A673 (cell line): ENCODE measurements at regions not wholly inside any gene's neighbourhood (a gene's known extent, or its start where the extent isn't known, plus 50 kb on each side); places are given as distances from the start of the nearest gene placed in this dataset.

Experiments
- BruUV-seq: library from RNA; stranded (reverse); fragments of 400-500 nt; replicated peaks from 2 replicates; lab custom pipeline; 2021; lab: Mats Ljungman, UMichigan
- CTCF ChIA-PET: fragments of 300-600 bp; sonication (Branson Sonifier 250); formaldehyde crosslinking; loops from one replicate; lab custom pipeline; 2022; ENCODE audit warnings: antibody characterized with exemption; lab: Charles Lee
- POLR2A ChIA-PET: fragments of 300-600 bp; sonication (Branson Sonifier 250); formaldehyde crosslinking; loops from one replicate; lab custom pipeline; 2022; ENCODE audit warnings: antibody characterized with exemption; ENCODE audit not compliant: low non-redundant PET; lab: Charles Lee
- DNase-seq: peaks from one replicate; pipeline ENCODE4 v3.0.0-alpha.2; 2015; ENCODE audit warnings: low spot score
- H3K27ac ChIP-seq: fragments of 200-600 bp; sonication (generic); 2 replicates; pipeline ENCODE4 v1.5.1; 2016; ENCODE audit warnings: mixed run types, low read depth, mild to moderate bottlenecking, mixed read lengths, antibody characterized with exemption, low read length; ENCODE audit not compliant: poor library complexity, severe bottlenecking
- H3K27me3 ChIP-seq: fragments of 200-600 bp; sonication (generic); replicated peaks from 2 replicates; pipeline ENCODE4 v1.6.1; 2017; ENCODE audit warnings: mixed run types, low read depth, mild to moderate bottlenecking, mixed read lengths, antibody characterized with exemption, low read length; ENCODE audit not compliant: insufficient read depth, poor library complexity
- H3K36me3 ChIP-seq: fragments of 200-600 bp; sonication (generic); 2 replicates; pipeline ENCODE4 v1.6.1; 2016; ENCODE audit warnings: mixed run types, mild to moderate bottlenecking, mixed read lengths, antibody characterized with exemption, low read length; ENCODE audit not compliant: insufficient read depth, poor library complexity, severe bottlenecking
- H3K4me1 ChIP-seq: fragments of 200-600 bp; sonication (generic); 2 replicates; pipeline ENCODE4 v1.6.1; 2017; ENCODE audit warnings: mixed run types, mild to moderate bottlenecking, mixed read lengths, antibody characterized with exemption, low read length; ENCODE audit not compliant: insufficient read depth, poor library complexity, severe bottlenecking
- H3K4me3 ChIP-seq: fragments of 200-600 bp; sonication (generic); 2 replicates; pipeline ENCODE4 v1.5.1; 2016; ENCODE audit warnings: low read depth, mixed run types, mild to moderate bottlenecking, mixed read lengths, low read length; ENCODE audit not compliant: poor library complexity, severe bottlenecking
- H3K9me3 ChIP-seq: fragments of 200-600 bp; sonication (generic); 2 replicates; pipeline ENCODE4 v1.6.1; 2016; ENCODE audit warnings: mixed run types, low read depth, mild to moderate bottlenecking, mixed read lengths, antibody characterized with exemption, low read length; ENCODE audit not compliant: poor library complexity, severe bottlenecking
- EZH2 ChIP-seq: fragments of 200-600 bp; sonication (generic); IDR thresholded peaks from 2 replicates; pipeline ENCODE4 v1.6.1; 2017; ENCODE audit warnings: borderline replicate concordance, low read depth, mild to moderate bottlenecking, mixed read lengths, antibody characterized with exemption, low read length; ENCODE audit not compliant: poor library complexity, severe bottlenecking
- intact Hi-C: fragments of 100-400 bp; cut with micrococcal nuclease; formaldehyde crosslinking; loops from one replicate; pipeline ENCODE4 v1.10.0; 2022; ENCODE audit not compliant: unreplicated experiment
- TF ChIP-seq, protein P1 (sequence below): fragments of 300-800, 200-600 bp; sonication (generic); conservative IDR thresholded peaks from 2 replicates; pipeline ENCODE4 v1.5.1; 2017; ENCODE audit warnings: low read depth, mild to moderate bottlenecking, antibody characterized with exemption, low read length, moderate library complexity, mixed read lengths

DNA sequence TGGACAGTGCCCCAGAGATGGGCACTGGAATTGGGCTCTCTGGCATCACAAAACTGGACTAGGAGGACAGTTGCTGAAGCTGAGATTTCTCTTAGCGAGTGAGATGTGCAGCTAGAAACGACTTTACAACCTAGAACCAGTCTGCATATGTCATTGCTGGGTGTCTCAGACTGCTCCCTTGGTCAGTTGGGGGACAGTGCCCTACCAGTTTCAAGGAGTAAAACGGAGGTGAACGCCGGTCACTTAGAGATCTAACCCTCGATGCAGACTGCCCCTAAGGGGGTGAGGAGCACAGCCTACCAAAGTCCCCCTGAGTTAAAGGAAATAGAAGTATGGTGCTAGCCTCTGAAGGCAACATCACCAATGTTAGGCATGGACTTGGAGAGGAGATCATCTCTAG, 704.4 kb upstream of the CDH9 start:
- intact Hi-C loops = no loop called here
- H3K36me3 ChIP-seq = no peaks in the 10 kb centered on the region
- no peaks in the 10 kb centered on the region for H3K9me3 ChIP-seq
- no TSS peak for BruUV-seq
- no peak for TF ChIP-seq EZH2
- TF ChIP-seq, protein P1, sequence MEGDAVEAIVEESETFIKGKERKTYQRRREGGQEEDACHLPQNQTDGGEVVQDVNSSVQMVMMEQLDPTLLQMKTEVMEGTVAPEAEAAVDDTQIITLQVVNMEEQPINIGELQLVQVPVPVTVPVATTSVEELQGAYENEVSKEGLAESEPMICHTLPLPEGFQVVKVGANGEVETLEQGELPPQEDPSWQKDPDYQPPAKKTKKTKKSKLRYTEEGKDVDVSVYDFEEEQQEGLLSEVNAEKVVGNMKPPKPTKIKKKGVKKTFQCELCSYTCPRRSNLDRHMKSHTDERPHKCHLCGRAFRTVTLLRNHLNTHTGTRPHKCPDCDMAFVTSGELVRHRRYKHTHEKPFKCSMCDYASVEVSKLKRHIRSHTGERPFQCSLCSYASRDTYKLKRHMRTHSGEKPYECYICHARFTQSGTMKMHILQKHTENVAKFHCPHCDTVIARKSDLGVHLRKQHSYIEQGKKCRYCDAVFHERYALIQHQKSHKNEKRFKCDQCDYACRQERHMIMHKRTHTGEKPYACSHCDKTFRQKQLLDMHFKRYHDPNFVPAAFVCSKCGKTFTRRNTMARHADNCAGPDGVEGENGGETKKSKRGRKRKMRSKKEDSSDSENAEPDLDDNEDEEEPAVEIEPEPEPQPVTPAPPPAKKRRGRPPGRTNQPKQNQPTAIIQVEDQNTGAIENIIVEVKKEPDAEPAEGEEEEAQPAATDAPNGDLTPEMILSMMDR = no peak
- no peak overlapping the region for H3K27ac ChIP-seq
- no peaks in the 10 kb centered on the region for H3K4me1 ChIP-seq
- H3K27me3 ChIP-seq = no peaks in the 10 kb centered on the region
- ChIA-PET CTCF (no interaction called here), POLR2A (interaction anchor here (0.6 kb wide), 1 partner anchor 195 kb away, joined by 6 read pairs; no protein-coding TSS in a partner anchor)
- no peak overlapping the region for H3K4me3 ChIP-seq
- no peak for DNase-seq

DNA sequence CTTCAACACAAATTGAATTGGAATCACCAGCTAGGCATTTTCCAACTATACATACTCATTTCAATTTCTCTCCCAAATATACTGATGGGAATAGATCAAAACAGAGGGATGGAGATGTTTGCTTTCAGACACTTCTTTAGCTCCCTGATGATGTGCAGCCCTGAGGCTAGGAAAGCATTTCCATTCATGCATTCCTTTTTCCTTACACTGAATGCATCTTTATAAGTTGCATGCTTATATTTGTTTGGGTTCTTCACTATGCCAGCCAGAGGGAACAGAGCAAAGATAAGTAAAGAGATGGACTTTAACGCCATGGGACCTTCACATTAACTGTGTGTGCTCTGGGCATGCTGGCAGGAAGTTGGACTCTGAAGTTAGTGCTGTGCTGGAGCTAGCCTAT, 696.5 kb upstream of the CDH9 start:
- intact Hi-C loops = no loop called here
- H3K27me3 ChIP-seq = no peaks in the 10 kb centered on the region
- H3K36me3 ChIP-seq = no peaks in the 10 kb centered on the region
- ChIA-PET POLR2A (no interaction called here), CTCF (no interaction called here)
- no peak for DNase-seq
- H3K9me3 ChIP-seq = no peaks in the 10 kb centered on the region
- no TSS peak for BruUV-seq
- H3K4me3 ChIP-seq = no peak overlapping the region
- no peaks in the 10 kb centered on the region for H3K4me1 ChIP-seq
- TF ChIP-seq EZH2 = no peak
- TF ChIP-seq, protein P1 = no peak
- H3K27ac ChIP-seq = no peak overlapping the region

DNA sequence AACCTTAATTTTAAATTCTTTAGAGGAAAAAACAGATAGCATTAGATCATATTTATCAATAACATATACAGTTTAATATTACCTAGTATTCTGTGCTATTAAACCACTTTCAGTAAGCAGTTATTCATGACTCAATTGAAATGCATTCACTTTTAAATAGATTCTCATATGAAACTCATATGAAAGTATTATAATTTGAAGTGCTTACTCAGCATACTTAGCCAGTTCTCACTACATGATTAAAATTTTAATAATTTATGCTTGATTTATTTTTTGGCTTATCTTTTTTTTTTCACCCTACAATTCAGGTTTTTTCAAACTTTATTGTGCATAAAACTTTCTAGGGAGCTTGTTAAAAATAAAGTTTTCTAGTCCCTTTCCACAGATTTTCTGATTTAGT, 694.9 kb upstream of the CDH9 start:
- no TSS peak for BruUV-seq
- Histone ChIP-seq H3K9me3 (no peaks in the 10 kb centered on the region), H3K27me3 (no peaks in the 10 kb centered on the region), H3K4me1 (no peaks in the 10 kb centered on the region), H3K36me3 (no peaks in the 10 kb centered on the region), H3K4me3 (no peak overlapping the region), H3K27ac (no peak overlapping the region)
- POLR2A ChIA-PET = no interaction called here
- CTCF ChIA-PET = no interaction called here
- intact Hi-C loops = no loop called here
- no peak for DNase-seq
- no peak for TF ChIP-seq EZH2
- TF ChIP-seq, protein P1 = no peak
